C4-2B (cell line): ENCODE measurements at regions not wholly inside any gene's neighbourhood (a gene's known extent, or its start where the extent isn't known, plus 50 kb on each side); places are given as distances from the start of the nearest gene placed in this dataset.

Source experiments
- H3K27ac ChIP-seq: fragments of 450-650 bp; 2 replicates; pipeline ENCODE4 v1.5.1; 2017
- ZFX ChIP-seq: fragments of 450-650 bp; IDR thresholded peaks from 2 replicates; pipeline ENCODE4 v1.6.1; 2017
- TF ChIP-seq, protein P1 (sequence below): fragments of 450-650 bp; conservative IDR thresholded peaks from 2 replicates; pipeline ENCODE4 v1.5.1; 2017; ENCODE audit warnings: mild to moderate bottlenecking

DNA sequence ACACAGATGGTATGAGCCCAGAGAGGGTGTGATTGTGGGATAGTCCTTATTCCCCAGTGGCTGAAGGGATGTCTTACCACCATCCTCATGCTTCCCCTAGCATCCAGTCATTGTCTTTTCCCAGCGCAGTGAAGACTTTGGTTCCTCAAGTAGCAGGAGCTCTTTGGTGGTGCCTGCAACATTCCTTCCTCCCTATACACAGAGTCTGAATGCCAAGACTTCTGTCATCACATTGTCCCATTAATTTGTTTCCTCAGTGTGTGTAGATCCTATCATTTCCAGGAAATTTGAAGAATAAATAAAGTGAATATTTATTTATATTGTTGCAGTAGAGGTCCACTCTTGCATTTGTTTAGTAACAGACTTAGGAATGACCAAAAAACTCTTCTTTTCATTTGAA lies 147.2 kb downstream of the DACT1 start:
- TF ChIP-seq, protein P1, sequence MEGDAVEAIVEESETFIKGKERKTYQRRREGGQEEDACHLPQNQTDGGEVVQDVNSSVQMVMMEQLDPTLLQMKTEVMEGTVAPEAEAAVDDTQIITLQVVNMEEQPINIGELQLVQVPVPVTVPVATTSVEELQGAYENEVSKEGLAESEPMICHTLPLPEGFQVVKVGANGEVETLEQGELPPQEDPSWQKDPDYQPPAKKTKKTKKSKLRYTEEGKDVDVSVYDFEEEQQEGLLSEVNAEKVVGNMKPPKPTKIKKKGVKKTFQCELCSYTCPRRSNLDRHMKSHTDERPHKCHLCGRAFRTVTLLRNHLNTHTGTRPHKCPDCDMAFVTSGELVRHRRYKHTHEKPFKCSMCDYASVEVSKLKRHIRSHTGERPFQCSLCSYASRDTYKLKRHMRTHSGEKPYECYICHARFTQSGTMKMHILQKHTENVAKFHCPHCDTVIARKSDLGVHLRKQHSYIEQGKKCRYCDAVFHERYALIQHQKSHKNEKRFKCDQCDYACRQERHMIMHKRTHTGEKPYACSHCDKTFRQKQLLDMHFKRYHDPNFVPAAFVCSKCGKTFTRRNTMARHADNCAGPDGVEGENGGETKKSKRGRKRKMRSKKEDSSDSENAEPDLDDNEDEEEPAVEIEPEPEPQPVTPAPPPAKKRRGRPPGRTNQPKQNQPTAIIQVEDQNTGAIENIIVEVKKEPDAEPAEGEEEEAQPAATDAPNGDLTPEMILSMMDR, result no peak
- no peak for TF ChIP-seq ZFX
- H3K27ac ChIP-seq, result no peak overlapping the region

DNA sequence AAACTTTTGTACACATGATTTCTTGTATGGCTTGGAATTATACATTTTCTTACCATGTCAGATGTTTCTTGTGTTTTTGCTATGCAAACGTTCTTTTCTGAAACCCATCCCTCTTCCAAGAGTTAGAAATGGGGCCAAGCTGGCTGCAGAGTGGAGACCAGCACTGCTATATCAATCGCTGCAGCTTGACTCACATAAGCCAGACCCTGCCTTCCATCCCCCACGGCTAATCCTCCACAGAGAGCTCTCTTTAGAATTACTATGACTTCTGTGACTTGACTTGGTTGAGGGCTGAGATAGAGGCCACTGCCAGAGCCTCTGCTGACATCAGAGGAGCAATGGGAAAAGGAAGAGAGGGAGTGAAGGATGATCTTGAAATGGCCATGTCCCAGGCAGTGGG lies 147.9 kb downstream of the DACT1 start:
- TF ChIP-seq ZFX, result no peak
- TF ChIP-seq, protein P1, result no peak
- H3K27ac ChIP-seq, result peak overlapping the region; percentile 3; the same call in 1 of the 2 replicates

DNA sequence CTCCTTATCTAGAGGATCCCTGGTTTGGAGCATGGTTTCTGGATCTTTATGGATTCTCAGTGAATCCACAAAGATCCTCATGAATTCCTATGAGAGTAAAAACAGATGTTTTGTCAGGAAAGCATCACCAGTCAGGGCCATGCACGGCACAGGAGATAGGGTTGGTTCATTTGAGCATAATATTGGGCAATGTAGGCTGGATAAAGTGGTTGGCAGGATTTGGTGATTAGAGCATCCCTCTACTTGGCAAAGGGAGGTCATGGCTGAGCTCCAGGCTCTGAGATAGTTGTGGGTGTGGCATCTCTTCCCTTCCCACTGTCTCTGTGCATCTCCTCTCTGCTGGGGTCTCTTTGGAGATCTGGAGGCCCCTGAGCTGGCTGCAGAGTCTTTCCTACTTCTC lies 149.8 kb downstream of the DACT1 start:
- TF ChIP-seq, protein P1, result no peak
- TF ChIP-seq ZFX, result no peak
- H3K27ac ChIP-seq, result no peak overlapping the region

DNA sequence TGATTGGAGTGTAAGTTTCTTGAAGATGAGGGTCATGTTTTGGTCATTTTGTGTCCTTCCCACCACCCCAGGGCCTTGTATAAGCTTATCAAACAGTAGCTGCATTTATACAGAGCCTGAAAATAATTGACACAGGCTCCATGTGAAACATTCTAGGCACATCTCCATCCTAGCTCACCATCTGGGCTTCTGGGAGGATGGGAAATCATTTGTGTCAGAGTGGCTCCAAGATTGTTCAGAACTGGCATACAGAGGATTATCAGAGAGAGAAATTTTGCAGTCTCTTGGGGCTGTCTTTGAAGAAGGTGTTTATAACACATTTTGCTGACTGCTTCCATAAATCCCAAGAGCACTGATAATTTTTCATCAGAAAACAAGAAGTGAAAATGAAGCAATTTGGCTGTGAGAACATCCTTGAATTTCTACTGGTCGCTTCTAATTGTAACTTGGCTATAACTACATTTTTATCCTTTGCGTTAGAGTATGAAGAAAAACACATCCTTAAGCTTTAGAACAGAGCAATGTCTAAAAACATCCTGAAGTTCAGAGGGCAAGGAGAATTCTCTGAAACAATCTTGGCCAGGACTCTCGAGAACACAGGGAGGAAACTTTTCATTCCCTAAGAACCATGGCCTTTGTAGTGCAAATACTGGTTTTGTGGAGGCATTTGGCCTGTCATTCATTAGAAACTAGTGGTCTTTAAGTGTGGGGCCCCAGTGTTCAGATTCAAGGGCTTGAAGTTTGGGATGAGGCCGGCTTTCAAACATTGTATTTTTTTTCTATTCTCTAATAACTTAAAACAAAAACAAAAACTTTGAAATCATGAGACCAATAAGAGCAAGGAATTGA lies 151.1 kb downstream of the DACT1 start:
- no peak for TF ChIP-seq ZFX
- TF ChIP-seq, protein P1, result no peak

DNA sequence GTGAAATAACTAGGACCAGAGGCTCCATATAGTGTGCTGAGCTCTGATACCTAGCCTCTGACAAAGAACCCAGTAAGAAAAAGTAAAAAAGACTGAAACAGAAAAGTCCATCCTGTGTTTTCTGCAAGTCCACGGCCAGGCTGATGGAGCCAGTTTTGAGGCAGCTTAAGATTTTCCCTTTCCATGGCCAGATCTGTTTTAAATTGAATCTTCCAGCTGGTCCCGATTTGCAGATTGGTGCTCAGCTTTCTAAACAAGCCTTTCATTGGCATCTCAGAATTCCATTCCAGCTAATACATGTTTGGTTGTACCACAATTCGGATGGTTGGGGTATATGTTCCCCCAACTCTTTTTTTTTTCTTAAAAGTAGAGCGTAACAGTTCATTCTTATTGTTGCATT lies 152.0 kb downstream of the DACT1 start:
- no peak overlapping the region for H3K27ac ChIP-seq
- TF ChIP-seq, protein P1, result no peak
- TF ChIP-seq ZFX, result no peak

More for the DNA sequence above, 151.1 kb downstream of the DACT1 start:
- no peak overlapping the region for H3K27ac ChIP-seq

DNA sequence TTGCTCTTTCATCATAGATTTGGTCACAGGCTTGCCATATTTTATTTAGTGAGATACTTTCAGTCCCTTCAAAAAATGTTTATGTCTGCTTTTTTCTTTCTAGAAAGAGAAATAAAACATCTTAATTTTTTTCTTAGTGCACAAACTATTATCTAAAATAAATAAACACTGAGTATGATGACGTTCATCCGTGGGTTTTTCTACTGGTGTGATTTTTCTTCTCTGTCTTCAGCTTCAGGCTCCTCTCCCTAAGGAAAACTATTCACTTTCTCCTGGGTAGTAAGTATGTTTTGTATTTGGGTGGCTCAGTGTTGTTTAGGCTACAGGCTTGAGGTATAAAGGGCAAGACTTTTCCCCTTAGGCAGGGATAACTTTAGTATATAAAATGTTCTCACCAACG lies 154.7 kb downstream of the DACT1 start:
- TF ChIP-seq, protein P1, result no peak
- no peak for TF ChIP-seq ZFX
- no peak overlapping the region for H3K27ac ChIP-seq

DNA sequence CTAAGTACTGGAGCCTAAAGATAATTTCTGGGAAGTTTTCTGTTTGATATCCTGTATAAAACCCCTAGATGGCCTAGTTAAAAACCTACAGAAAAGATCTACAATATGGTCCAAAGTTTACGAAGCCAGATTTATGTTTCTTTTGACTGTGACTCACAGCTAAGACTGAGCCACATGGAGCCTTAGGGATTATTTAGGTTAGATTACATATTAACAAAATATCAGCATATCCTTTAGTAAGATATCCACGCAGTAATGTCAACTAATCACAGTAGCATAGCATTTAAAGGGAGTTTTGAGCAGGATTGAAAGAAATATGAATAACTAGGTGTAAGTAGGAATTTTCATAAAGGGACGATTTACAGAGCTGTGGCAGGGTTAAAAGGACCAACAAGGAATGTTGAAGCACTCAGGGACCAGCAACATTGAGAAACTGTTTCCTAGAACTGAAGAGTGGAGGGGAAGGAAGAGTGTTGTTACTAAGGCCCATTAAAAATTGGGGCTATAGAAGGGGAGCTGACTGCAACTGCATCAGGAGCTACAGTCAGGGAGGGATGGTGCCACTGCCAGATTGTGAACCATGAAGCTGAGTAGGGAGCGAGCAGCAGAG lies 155.5 kb downstream of the DACT1 start:
- no peak overlapping the region for H3K27ac ChIP-seq
- TF ChIP-seq, protein P1, result no peak
- TF ChIP-seq ZFX, result no peak
